CD4-positive, alpha-beta T cell (primary cell): ENCODE measurements at regions not wholly inside any gene's neighbourhood (a gene's known extent, or its start where the extent isn't known, plus 50 kb on each side); places are given as distances from the start of the nearest gene placed in this dataset.

ENCODE experiments used
- ATAC-seq: fragments of 200-7000 bp; cut with Tn5 transposase; one replicate; pipeline ENCODE4 v1.10.0; 2022; ENCODE audit warnings: mild to moderate bottlenecking; ENCODE audit not compliant: poor library complexity
- CTCF ChIA-PET: fragments of 350-600 bp; sonication (Branson Sonifier 250); formaldehyde crosslinking; loops from one replicate; lab custom pipeline; 2021; ENCODE audit warnings: antibody characterized with exemption, inconsistent platforms; lab: Charles Lee
- POLR2A ChIA-PET: fragments of 350-600 bp; sonication (Branson Sonifier 250); formaldehyde crosslinking; loops from one replicate; lab custom pipeline; 2021; ENCODE audit warnings: antibody characterized with exemption, inconsistent platforms; lab: Charles Lee
- DNase-seq, 14 experiments: peaks; one replicate each; pipeline ENCODE4 v3.0.0-alpha.2; 2013 to 2020; ENCODE audit warnings: mixed read lengths in 2 of 14
- H3K27ac ChIP-seq, 2 donors: one replicate each; pipeline versions ENCODE4 v1.5.1 to v1.7.0; 2013; ENCODE audit warnings: low read length in 2 of 2, low read depth in 1 of 2, mild to moderate bottlenecking in 1 of 2
- H3K27me3 ChIP-seq, 2 experiments: 1 replicate in 1 of 2; 2 replicates in 1 of 2; pipeline versions ENCODE4 v1.6.1 to v1.7.0; 2013; ENCODE audit warnings: low read length in 2 of 2, control low read depth in 1 of 2, mild to moderate bottlenecking in 1 of 2, moderate library complexity in 1 of 2; ENCODE audit not compliant: insufficient read depth in 2 of 2, control insufficient read depth in 1 of 2
- H3K36me3 ChIP-seq: one replicate; pipeline ENCODE4 v1.6.1; 2013; ENCODE audit warnings: low read length, control low read depth; ENCODE audit not compliant: insufficient read depth
- H3K4me1 ChIP-seq: one replicate; pipeline ENCODE4 v1.6.1; 2013; ENCODE audit warnings: low read length, control low read depth; ENCODE audit not compliant: insufficient read depth
- H3K4me3 ChIP-seq: one replicate; pipeline ENCODE4 v1.5.1; 2013; ENCODE audit warnings: mild to moderate bottlenecking, low read length, moderate library complexity
- H3K9me3 ChIP-seq, 2 experiments: 1 replicate in 1 of 2; 2 replicates in 1 of 2; pipeline versions ENCODE4 v1.6.1 to v1.7.0; 2013; ENCODE audit warnings: low read length in 2 of 2, mild to moderate bottlenecking in 2 of 2, control low read depth in 1 of 2, moderate library complexity in 1 of 2; ENCODE audit not compliant: control insufficient read depth in 1 of 2, insufficient read depth in 1 of 2
- H3K27ac Mint-ChIP-seq: one replicate; pipeline ENCODE4 v1.8.0; 2020; ENCODE audit warnings: mixed read lengths
- H3K27me3 Mint-ChIP-seq: one replicate; pipeline ENCODE4 v1.8.0; 2021; ENCODE audit warnings: mixed read lengths
- H3K36me3 Mint-ChIP-seq: one replicate; pipeline ENCODE4 v1.8.0; 2021; ENCODE audit warnings: low read depth, mixed read lengths
- H3K4me1 Mint-ChIP-seq: one replicate; pipeline ENCODE4 v1.8.0; 2021; ENCODE audit warnings: low read depth, mixed read lengths
- H3K4me3 Mint-ChIP-seq: one replicate; pipeline ENCODE4 v1.8.0; 2020; ENCODE audit warnings: mild to moderate bottlenecking, mixed read lengths
- H3K9me3 Mint-ChIP-seq: one replicate; pipeline ENCODE4 v1.8.0; 2020; ENCODE audit warnings: mixed read lengths
- intact Hi-C, 2 experiments: fragments of 100-400 bp; cut with DNase I in 1 of 2; cut with micrococcal nuclease in 1 of 2; formaldehyde crosslinking; loops; one replicate each; pipeline versions ENCODE4 v1.15.1 to v1.9.0; 2023 to 2025; cut with DNase I, micrococcal nuclease
- TF ChIP-seq, protein P1 (sequence below): fragments of 200-600 bp; IDR thresholded peaks from one replicate; pipeline ENCODE4 v1.8.0; 2022; ENCODE audit warnings: antibody characterized with exemption, mild to moderate bottlenecking

DNA sequence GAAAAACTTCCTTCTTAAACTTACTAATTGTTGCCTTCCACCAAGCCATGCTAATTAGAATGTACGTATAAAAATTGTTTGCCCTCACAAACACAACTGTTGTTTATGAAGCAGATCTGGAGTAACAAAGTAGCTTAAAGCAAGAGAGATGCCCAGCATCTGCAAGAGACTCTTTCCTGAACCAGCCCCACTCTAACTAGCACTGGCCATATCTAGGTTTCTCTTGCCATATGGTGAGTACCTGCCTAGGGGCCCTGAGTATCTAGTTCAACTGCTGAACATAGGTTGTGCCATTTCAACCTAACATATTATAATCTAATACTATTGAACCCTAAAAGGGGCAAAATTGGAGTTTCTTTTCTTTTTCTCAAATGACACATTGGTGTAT, 883.4 kb upstream of the B3GALT2 start:
- H3K4me3 Mint-ChIP-seq, result no peak overlapping the region
- Histone ChIP-seq H3K4me1 (no peaks in the 10 kb centered on the region), H3K36me3 (no peaks in the 10 kb centered on the region), H3K4me3 (no peak overlapping the region), H3K9me3 (peaks cover 0 to 4% of the 10 kb centered on the region in 2 experiments), H3K27me3 (no peaks in the 10 kb centered on the region), H3K27ac (no peak overlapping the region)
- no peaks in the 10 kb centered on the region for H3K9me3 Mint-ChIP-seq
- no peaks in the 10 kb centered on the region for H3K4me1 Mint-ChIP-seq
- H3K27me3 Mint-ChIP-seq, result no peaks in the 10 kb centered on the region
- no peaks in the 10 kb centered on the region for H3K36me3 Mint-ChIP-seq
- intact Hi-C loops, result no loop called here
- ATAC-seq (no peak), DNase-seq (no peak)
- no peak overlapping the region for H3K27ac Mint-ChIP-seq
- ChIA-PET CTCF (no interaction called here), POLR2A (no interaction called here)
- TF ChIP-seq, protein P1, sequence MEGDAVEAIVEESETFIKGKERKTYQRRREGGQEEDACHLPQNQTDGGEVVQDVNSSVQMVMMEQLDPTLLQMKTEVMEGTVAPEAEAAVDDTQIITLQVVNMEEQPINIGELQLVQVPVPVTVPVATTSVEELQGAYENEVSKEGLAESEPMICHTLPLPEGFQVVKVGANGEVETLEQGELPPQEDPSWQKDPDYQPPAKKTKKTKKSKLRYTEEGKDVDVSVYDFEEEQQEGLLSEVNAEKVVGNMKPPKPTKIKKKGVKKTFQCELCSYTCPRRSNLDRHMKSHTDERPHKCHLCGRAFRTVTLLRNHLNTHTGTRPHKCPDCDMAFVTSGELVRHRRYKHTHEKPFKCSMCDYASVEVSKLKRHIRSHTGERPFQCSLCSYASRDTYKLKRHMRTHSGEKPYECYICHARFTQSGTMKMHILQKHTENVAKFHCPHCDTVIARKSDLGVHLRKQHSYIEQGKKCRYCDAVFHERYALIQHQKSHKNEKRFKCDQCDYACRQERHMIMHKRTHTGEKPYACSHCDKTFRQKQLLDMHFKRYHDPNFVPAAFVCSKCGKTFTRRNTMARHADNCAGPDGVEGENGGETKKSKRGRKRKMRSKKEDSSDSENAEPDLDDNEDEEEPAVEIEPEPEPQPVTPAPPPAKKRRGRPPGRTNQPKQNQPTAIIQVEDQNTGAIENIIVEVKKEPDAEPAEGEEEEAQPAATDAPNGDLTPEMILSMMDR, result no peak

DNA sequence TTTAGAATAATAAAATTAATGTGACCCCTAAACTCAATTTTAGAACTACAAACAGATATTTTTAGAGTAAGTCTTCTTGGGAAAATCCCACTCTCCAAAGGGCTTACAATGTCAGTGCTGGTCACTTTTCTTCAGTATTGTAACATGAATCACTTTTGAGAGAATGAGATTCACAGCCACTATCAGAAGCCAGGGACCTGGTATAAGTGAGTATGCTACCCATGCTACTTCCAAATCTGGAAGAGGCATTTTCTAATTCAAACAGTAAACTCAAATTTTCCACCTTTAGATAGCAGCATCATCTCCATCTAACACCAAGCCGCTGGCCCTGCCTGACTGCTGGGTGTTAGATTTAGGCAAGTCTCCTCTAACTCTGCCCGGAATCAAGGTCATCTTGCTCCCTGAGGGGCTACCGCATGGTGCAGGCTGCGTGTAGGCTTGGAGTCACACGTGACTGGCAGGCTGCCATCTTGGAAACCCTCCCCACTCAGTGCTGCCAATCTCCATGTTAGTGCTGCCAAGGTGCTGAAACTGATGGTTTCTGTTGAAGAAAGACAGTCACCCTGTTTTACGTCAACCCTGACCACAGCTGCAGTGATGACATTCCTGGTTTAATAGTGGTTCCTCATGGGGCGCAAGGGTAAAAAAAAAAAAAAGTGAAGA, 882.9 kb upstream of the B3GALT2 start:
- no peak for ATAC-seq
- Histone ChIP-seq H3K4me1 (no peaks in the 10 kb centered on the region), H3K27me3 (no peaks in the 10 kb centered on the region), H3K27ac (no peak overlapping the region), H3K36me3 (no peaks in the 10 kb centered on the region), H3K4me3 (no peak overlapping the region), H3K9me3 (peaks cover 0 to 4% of the 10 kb centered on the region in 2 experiments)
- no peak overlapping the region for H3K4me3 Mint-ChIP-seq
- TF ChIP-seq, protein P1, result no peak
- no peak overlapping the region for H3K27ac Mint-ChIP-seq
- no peak for DNase-seq
- no peaks in the 10 kb centered on the region for H3K27me3 Mint-ChIP-seq
- intact Hi-C loops, result no loop called here
- H3K36me3 Mint-ChIP-seq, result no peaks in the 10 kb centered on the region
- H3K4me1 Mint-ChIP-seq, result no peaks in the 10 kb centered on the region
- CTCF ChIA-PET, result no interaction called here
- POLR2A ChIA-PET, result no interaction called here
- H3K9me3 Mint-ChIP-seq, result no peaks in the 10 kb centered on the region

DNA sequence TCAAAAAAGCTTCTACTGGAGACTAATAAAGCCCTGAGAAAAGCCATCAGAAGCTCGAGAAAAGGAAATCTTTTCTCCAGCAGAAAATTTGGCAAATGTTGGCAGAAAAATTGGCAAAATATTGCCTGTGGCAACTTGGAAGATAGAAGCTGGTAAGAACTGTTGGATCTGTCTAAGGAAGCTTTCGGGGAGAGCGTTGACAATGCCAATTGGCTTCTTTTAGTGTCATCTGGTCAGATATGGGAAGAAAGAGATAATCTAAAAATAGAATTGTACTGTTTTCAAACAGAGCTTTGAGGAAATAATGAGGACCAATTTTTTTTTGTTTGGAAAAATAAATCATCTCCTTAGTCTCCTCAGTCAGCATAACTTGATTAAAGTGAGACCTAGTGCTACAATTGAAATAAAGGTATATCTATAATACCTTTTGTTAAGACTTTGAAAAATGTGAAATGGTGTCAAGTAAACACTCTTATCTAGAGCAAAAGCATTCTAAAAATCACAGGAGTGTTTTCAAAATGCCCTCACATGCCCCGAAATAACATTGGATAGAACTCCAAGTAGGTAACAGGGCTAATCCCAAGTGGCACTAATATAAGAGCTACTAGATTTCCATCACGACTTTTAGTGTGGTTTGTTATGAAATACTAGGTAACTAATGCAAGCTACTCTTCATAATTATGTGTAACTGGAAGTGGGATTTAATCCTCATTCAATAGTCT, 882.2 kb upstream of the B3GALT2 start:
- intact Hi-C loops, result no loop called here
- Mint-ChIP-seq H3K9me3 (no peaks in the 10 kb centered on the region), H3K36me3 (no peaks in the 10 kb centered on the region), H3K27ac (no peak overlapping the region), H3K4me3 (no peak overlapping the region), H3K4me1 (no peaks in the 10 kb centered on the region), H3K27me3 (no peaks in the 10 kb centered on the region)
- Histone ChIP-seq H3K9me3 (peaks cover 0 to 4% of the 10 kb centered on the region in 2 experiments), H3K36me3 (no peaks in the 10 kb centered on the region), H3K27ac (no peak overlapping the region), H3K4me1 (no peaks in the 10 kb centered on the region), H3K27me3 (no peaks in the 10 kb centered on the region), H3K4me3 (no peak overlapping the region)
- POLR2A ChIA-PET, result no interaction called here
- no peak for ATAC-seq
- CTCF ChIA-PET, result no interaction called here
- DNase-seq, result no peak
- TF ChIP-seq, protein P1, result no peak
